HG03103 (cell line): ENCODE measurements at regions not wholly inside any gene's neighbourhood (a gene's known extent, or its start where the extent isn't known, plus 50 kb on each side); places are given as distances from the start of the nearest gene placed in this dataset.

Experiments used
- ATAC-seq: cut with Tn5 transposase; IDR thresholded peaks from one replicate; pipeline ENCODE4 v1.9.1; 2021; ENCODE audit warnings: low read depth; ENCODE audit not compliant: unreplicated experiment

DNA sequence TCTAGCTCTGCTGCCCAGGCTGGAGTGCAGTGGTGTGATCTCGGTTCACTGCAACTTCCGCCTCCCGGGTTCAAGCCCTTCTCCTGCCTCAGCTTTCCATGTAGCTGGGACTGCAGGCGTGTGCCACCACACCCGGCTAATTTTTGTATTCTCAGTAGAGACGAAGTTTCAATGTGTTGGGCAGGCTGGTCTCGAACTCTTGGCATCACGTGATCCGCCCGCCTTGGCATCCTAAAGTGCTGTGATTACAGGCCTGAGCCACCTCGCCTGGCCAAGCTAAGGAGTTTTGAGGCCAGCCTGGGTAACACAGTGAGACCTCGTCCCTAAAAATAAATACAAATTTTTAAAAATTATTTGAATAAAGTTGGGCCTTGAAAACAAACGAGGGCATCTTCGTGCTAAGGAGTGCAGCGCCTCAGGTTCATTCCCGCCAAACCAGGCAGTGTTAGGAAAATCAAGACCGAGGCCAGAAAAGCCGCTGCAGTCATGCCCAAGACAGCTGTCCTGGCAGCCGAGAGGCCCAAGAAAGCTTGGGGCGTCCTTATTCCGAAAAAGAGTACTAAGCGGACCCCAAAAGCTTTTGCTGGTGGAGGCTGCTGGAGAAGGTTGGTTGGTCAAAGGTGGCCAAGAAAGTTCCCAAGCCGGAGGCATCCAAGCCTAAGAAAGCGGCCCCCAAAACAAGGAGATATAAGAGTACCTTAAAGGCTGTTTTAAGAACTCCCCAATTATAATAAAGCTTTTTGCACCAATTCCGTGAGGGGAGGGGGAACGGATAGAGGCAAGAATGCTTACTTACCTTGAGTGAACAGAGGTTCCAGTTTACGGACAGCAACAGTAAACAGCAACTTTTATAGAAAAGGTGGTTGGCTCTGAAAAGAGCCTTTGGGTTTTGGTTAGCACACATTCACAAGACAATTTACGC lies 109.0 kb downstream of the HFE start:
- no peak for ATAC-seq

DNA sequence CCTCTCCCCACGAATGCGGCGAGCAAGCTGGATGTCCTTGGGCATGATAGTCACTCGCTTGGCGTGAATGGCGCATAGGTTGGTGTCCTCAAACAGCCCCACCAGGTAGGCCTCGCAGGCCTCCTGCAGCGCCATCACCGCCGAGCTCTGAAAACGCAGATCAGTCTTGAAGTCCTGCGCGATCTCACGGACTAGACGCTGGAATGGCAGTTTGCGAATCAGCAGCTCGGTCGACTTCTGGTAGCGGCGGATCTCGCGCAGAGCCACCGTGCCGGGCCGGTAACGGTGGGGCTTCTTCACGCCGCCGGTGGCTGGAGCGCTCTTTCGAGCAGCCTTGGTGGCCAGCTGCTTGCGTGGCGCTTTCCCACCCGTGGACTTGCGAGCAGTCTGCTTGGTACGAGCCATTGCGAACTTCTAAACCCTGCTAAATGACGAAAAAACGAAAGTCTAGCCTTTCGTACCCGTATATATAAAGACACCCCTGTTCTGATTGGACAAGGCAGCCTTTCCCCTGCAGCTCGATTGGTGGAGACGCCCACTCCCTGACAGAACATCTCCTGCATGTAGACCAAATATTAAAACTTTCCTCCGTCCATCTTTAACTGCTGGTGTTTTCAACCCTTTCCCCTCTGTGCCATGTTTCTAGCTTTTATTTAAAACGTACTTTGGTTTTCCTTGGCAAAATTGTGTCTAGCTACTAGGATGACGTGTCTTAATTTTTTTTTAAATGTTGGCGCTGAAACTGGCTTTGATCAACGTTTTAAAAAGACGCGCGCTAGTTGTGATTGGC lies 109.8 kb downstream of the HFE start:
- ATAC-seq, result peak; percentile 37

DNA sequence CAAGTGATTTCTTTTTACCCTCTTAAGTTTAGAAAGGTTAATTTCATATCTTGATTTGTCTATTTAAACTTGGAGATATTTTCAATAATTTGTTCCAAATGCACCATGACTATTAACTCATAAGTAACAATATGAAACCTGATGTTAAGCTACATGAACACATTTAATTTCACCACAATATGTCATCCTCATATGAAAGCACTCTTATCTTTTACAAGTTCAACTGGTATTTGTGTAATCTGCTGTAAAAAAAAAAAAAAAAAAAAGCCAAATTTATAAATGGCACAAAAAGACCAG lies 110.4 kb downstream of the HFE start:
- no peak for ATAC-seq

DNA sequence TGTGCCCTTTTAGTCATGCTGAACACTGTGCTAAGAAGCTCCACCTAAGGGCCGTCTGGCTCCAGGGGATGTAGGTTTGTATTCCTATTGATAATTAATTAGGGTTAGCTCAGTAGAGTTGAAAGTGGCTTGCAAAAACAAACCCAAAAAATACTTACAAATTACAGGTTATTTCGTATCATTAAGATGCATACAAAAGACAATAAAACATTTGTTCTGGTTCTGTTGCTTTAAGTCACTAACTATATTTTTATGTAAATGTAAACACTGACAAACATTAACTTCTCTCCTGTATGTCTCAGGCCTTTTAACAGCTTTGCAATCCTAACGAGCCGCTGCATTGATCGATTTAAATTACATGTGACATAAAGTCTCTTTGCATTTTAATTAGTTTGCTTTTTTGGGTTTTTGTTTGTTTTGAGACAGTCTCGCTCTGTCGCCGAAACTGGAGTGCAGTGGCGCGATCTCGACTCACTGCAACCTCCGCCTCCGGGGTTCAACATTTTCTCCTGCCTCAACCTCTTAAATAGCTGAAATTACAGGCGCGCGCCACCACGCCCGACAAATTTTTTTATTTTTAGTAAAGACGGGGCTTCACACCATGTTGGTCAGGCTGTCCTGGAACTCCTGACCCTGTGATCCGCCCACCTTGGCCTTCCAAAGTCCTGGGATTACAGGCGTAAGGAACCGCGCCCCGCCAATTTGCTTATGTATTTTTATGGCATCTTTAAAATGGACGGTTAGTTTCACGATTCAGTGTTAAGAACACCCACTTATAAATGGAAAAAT lies 110.9 kb downstream of the HFE start:
- no peak for ATAC-seq

DNA sequence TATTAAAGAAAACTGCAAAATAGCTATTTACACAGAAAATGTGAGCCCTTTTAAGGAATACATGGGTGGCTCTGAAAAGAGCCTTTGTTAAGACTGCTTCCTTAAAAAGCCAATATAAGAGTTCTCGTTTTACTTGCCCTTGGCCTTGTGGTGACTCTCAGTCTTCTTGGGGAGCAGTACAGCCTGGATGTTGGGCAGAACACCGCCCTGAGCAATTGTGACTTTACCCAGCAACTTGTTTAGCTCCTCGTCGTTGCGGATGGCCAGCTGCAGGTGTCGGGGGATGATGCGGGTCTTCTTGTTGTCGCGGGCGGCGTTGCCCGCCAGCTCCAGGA lies 111.5 kb downstream of the HFE start:
- no peak for ATAC-seq

DNA sequence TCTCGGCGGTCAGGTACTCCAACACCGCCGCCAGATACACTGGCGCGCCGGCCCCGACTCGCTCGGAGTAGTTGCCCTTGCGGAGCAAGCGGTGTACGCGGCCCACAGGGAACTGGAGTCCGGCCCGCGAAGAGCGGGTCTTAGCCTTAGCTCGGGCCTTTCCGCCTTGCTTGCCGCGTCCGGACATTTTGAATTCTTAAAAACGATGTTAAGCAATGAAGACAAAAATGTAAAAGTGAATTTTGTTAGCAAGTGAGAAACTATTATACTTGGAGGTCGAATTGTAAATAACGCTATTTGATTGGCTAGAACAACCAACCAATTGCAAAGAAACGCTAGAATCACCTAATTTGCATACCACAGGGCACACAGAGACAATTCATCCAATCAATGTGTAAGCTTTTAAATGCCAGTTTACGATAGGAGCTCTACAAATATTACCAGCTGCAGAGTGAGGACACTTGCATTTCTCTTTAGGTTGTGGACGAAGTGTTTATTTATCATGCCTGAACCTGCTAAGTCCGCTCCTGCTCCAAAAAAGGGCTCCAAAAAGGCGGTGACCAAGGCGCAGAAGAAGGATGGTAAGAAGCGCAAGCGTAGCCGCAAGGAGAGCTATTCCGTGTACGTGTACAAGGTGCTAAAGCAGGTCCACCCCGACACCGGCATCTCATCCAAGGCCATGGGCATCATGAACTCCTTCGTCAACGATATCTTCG lies 112.0 kb downstream of the HFE start:
- ATAC-seq, result peak; percentile 41

DNA sequence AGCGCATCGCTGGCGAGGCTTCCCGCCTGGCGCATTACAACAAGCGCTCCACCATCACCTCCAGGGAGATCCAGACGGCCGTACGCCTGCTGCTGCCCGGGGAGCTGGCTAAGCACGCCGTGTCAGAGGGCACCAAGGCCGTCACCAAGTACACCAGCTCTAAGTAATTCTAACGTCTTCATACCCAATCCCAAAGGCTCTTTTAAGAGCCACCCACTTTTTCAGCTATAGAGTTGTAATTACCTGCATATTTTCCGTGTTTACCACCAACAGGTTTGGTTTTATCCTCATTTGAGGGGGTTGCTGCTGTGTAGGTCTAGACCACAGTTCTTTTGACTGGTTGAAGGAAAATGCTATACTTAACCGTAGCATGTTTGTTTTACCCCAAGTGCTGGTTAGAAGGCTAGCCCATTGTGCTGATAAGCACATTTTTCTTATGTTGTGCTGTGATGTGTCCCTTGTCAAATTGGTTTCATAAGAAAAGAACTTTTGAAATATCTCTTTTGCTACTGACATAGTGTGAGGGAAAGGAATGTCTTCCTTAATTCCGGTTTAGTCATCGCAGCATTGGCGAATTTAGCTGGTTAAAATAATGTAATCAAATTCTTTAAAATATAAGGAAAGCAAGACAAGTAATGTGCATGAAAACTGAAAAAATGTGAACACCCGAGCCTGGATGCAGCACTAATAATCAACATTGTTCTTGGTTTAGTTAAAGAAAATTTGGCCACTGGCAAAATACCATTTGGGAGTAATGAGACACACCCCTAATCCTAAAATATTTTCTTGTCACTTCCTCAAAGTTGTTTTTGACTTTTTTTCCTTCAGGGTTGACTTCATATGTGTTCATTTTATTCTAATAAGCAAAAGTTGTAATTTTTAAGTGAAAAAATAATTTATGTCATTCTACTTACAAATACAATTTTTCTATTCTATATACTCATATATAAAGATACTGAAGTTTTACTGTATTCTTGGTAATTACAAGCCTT lies 112.8 kb downstream of the HFE start:
- ATAC-seq, result no peak

DNA sequence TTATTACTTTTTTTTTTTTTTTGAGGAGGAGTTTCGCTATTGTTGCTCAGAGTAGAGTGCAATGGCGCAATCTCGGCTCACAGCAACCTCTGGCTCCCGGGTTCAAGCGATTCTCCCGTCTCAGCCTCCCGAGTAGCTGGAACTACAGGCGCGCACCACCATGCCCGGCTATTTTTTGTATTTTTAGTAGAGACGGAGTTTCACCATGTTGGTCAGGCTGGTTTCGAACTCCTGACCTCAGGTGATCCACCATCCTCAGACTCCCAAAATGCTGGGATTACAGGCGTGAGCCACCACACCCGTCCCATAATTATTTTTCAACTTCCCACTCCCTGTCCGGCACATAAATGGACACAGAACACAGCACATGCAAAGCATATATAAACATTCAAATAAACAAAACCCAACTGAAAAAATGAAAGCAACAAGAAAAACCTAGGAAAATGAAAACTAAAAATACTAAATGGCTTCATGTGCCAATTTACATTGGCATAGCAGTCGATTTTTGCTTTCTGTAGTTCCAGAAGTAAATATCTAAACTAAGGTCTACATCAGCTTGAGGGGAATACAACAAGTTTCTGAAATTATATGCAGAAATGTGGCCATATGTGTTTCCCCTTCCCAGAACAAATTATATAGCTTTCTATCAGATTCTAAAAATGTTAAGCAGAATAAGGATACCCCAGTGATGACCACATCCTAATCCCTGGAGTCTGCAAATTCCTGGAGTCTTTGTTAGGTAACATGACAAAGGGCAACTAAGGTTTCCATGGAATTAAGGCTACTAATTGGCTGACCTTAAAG lies 113.9 kb downstream of the HFE start:
- no peak for ATAC-seq

DNA sequence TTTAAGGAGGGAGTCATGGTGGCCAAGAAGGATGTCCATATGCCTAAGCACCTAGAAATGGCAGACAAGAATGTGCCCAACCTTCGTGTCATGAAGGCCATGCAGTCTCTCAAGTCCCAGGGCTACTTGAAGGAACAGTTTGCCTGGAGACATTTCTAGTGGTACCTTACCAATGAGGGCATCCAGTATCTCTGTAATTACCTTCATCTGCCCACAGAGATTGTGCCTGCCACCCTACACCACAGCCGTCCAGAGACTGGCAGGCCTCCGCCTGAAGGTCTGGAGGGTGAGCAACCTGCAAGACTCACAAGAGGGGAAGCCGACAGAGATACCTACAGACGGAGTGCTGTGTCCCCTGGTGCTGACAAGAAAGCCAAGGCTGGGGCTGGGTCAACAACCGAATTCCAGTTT lies 115.0 kb downstream of the HFE start:
- no peak for ATAC-seq

DNA sequence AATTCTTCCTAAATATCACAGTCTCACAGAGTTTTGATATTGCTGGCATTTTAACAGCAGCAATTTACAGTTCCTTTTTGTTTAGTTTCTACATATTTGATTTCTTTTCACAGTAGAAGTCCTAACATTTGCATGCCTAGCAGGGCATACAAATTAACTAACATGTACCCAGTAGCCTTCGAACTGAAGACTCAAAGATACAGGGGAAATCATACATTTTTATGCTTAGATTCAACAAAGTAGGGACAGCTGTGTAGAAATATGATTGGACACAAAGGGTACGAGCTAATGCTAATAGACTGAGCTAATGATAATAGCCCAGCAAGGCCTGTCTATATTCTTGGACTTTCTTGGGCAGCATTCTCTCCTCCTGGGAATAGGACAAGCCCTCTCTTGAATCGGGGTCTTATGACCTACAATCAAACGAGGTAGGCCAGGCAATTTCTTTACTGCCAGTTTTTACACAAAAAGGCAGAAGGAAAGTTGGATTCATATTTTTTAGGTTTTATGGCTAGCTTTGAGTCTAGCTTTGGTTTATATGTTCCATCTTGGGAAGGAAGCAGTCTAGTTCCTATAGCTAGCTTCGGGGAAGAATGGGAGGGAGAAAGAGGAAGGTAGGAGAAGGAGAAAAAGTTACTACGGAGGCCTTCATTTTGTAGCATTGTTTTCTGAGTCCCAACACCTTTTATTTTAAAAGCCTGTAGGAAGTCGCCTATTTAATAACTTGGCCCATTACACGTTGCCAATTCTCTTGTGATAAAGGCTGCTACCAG lies 115.8 kb downstream of the HFE start:
- no peak for ATAC-seq

DNA sequence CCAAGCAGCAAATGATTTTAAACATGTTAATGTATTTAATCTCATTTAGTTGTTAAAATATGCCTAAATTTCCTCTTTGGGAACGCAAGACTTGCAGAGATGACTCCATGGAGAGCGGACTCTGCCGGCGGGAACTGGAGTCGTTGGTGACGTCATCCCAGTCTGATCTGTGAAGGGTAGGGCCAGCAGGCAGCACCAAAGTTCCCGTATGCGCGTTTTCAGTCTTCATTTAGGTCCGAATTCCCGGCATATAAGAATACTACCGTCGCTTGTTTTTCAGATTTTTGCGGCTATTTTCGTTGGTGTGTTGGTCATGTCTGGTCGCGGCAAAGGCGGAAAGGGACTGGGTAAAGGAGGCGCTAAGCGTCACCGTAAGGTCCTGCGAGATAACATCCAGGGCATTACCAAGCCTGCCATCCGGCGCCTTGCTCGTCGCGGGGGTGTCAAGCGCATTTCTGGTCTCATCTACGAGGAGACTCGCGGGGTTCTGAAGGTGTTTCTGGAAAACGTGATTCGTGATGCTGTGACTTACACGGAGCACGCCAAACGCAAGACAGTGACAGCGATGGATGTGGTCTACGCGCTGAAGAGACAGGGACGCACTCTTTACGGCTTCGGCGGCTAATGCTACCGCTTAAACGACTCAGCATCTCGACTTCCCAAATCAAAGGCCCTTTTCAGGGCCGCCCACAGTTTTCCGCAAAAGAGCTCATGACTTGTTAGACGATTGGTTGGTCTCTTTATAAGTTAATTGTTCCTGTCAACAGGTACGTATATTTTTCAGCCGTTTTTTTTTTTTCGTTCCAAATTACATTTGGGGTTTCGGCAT lies 117.3 kb downstream of the HFE start:
- peak; percentile 44 for ATAC-seq

DNA sequence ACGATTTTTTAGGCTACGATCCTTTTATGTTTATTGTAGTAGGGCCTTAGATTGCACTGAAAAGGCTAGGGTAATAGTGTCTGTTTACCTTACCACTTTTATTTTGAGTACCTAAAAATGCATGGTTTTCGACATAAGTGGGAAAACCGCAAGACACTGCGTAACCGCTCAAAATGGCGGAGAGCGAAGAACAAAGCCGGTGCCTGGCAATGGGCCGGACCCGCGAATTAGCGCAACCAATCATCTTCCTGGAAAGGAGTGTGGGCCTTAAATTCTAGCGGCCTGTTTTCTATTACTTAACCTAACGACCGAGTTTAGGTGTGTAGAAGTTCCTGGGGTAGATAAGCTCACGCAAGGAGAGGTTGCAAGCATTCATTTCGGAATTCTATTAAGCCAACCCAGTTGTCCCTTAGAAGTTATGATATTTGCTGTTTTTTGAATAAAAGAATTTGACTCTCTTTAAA lies 118.0 kb downstream of the HFE start:
- ATAC-seq, result no peak

DNA sequence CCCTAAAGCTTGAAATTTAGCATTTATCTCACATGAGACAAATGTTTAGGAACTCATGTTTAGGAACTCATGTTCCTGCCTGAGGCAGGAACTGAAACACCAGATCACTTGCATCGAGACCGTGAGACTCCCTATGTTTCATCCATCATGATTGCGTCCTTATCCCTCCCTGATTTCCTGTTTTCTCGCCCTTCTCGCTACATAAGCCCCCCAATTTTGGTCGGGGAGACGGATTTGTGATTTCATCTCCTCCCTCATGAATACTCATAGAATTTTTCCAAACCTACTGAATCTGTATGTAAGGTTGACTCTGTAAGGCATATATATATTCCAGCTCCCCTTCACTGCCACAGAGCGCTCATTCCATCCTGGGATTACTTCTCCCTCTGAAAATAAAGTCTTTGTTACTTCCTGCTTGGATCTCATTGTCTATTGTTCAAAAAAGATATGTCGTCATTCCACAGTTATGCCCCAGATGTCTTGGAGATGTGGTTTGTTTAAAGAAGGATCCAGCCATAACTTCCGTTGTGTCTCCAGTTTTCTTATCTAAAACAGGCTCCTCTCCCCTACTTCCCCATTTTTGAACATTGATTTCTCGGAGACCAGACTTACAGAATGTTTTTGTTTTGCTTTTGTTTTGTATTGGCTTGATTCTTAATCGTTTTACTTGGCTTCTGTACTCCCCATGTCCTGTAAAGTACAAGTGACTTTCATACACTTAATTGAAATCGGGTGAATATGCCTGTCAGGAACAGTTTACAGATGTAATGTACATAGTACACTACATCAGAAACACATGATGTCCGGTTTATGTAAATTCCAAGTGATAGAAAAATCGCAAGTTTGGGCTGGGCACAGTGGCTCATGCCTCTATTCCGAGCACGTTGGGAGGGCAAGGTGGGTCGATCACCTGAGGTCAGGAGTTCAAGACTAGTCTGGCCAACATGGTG lies 118.7 kb downstream of the HFE start:
- no peak for ATAC-seq

DNA sequence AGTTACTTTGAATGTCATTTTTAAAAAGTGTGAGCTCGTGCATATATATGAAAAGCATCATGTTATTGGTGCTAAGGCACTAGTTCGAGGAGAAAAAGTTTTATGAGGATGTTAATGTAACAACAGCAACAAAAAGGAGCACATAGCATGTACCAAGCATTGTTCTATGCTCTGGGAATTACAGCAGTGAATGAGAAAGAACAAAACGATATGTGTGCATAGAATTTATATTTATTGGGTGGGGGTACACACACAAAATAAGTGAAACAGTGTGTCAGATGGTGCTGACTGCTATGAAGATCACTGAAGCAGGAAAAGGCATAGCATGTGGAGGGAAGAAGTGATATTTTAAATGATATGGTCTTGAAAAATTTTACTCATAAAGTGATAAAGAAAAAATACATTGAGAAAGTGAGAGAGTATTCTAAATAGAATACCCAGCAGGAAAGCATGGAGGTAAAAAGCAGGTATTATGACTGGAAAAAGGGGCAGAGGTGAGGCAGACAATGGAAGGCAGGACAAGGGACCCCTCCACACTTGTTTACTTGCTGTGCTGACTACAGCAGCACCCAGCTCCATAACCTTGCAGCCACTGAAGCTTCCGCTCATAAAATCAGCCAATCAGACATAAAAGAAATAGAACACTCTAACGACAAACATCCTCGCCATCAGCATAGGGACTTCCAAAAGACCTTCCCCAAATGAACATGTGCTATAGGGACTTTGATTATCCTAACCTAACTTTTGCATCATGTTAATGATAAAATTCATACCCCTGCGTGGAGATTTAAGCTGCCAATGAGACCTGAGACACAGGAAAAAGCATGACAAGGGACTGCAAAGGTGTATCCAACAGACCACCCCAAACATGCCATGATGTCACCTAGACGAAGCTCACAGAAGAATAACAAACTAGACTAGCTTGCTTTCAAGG lies 119.9 kb downstream of the HFE start:
- ATAC-seq, result no peak

DNA sequence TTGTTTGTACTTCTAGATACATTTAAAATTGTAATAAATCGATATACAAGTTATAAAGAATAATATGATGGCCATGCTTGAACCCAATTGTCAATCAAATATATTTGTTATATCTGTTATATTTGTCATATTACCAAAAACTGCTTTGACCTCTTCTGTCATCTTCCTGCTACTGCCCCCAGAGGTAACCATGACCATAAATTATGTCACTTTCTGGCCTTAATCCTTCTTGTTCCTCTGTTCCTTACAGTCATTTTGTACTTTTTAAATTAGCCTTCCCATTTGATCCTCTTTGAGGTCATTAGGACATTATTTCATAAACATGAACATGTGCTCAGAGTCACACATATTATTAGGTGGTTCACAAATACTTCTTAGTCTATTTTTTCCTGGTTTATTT lies 124.7 kb downstream of the HFE start:
- ATAC-seq, result no peak
